WTC11 (cell line): ENCODE measurements at regions not wholly inside any gene's neighbourhood (a gene's known extent, or its start where the extent isn't known, plus 50 kb on each side); places are given as distances from the start of the nearest gene placed in this dataset.

Experiments
- ATAC-seq: fragments of 200-7000 bp; cut with Tn5 transposase; 2 replicates; pipeline ENCODE4 v1.10.0; 2021; ENCODE audit warnings: mild to moderate bottlenecking, moderate library complexity
- CTCF ChIA-PET: fragments of 300-600 bp; sonication (Branson Sonifier 250); formaldehyde crosslinking; loops from one replicate; lab custom pipeline; 2021; ENCODE audit warnings: antibody characterized with exemption; lab: Charles Lee
- POLR2A ChIA-PET: fragments of 350-600 bp; sonication (Branson Sonifier 250); formaldehyde crosslinking; loops from one replicate; lab custom pipeline; 2021; ENCODE audit warnings: antibody characterized with exemption; lab: Charles Lee
- DNase-seq: peaks from one replicate; pipeline ENCODE4 v3.0.0; 2021; ENCODE audit warnings: low spot score
- H3K27ac Mint-ChIP-seq: 2 replicates; pipeline ENCODE4 v1.8.0; 2021; ENCODE audit warnings: mixed read lengths
- H3K27me3 Mint-ChIP-seq: 2 replicates; pipeline ENCODE4 v1.8.0; 2021; ENCODE audit warnings: low read depth, mild to moderate bottlenecking, moderate library complexity, mixed read lengths
- H3K36me3 Mint-ChIP-seq: 2 replicates; pipeline ENCODE4 v1.8.0; 2021; ENCODE audit warnings: mixed read lengths
- H3K4me1 Mint-ChIP-seq: 2 replicates; pipeline ENCODE4 v1.8.0; 2022; ENCODE audit warnings: mixed read lengths
- H3K4me3 Mint-ChIP-seq: 2 replicates; pipeline ENCODE4 v1.8.0; 2021; ENCODE audit warnings: mild to moderate bottlenecking, moderate library complexity, mixed read lengths
- H3K9me3 Mint-ChIP-seq: 2 replicates; pipeline ENCODE4 v1.8.0; 2021; ENCODE audit warnings: mixed read lengths
- ARID4B ChIP-seq: sonication (generic); formaldehyde crosslinking; IDR thresholded peaks from 2 replicates; pipeline ENCODE4 v1.8.0; 2023; ENCODE audit warnings: missing genetic modification reagents, mild to moderate bottlenecking, borderline replicate concordance
- ATF2 ChIP-seq: sonication (generic); formaldehyde crosslinking; IDR thresholded peaks from 2 replicates; pipeline ENCODE4 v1.8.1; 2022; ENCODE audit warnings: low read depth, missing genetic modification reagents, borderline replicate concordance
- CDX4 ChIP-seq: fragments of 250-450 bp; sonication (Bioruptor Pico); IDR thresholded peaks from 2 replicates; pipeline ENCODE4 v1.9.0; 2021; ENCODE audit warnings: moderate library complexity, mild to moderate bottlenecking, inconsistent platforms, borderline replicate concordance
- E2F5 ChIP-seq: sonication (generic); formaldehyde crosslinking; IDR thresholded peaks from 2 replicates; pipeline ENCODE4 v1.8.1; 2022; ENCODE audit warnings: mild to moderate bottlenecking, moderate library complexity, missing genetic modification reagents
- ETV6 ChIP-seq: sonication (generic); formaldehyde crosslinking; IDR thresholded peaks from 2 replicates; pipeline ENCODE4 v1.8.1; 2022; ENCODE audit warnings: mild to moderate bottlenecking, missing genetic modification reagents
- FOXK1 ChIP-seq: sonication (generic); formaldehyde crosslinking; IDR thresholded peaks from 2 replicates; pipeline ENCODE4 v1.8.0; 2022; ENCODE audit warnings: mild to moderate bottlenecking, moderate library complexity, missing genetic modification reagents
- GRHL2 ChIP-seq: fragments of 250-450 bp; sonication (Bioruptor Pico); IDR thresholded peaks from 2 replicates; pipeline ENCODE4 v1.8.0; 2022; ENCODE audit warnings: mild to moderate bottlenecking, moderate library complexity; ENCODE audit not compliant: insufficient replicate concordance, severe bottlenecking
- IRF1 ChIP-seq: sonication (generic); formaldehyde crosslinking; IDR thresholded peaks from 2 replicates; pipeline ENCODE4 v1.8.0; 2023; ENCODE audit warnings: missing genetic modification reagents
- JAZF1 ChIP-seq: fragments of 250-450 bp; sonication (Bioruptor Pico); IDR thresholded peaks from 2 replicates; pipeline ENCODE4 v1.9.0; 2021; ENCODE audit warnings: moderate library complexity, mild to moderate bottlenecking, inconsistent platforms
- MYBL2 ChIP-seq: sonication (generic); formaldehyde crosslinking; IDR thresholded peaks from 2 replicates; pipeline ENCODE4 v1.8.1; 2023; ENCODE audit warnings: mild to moderate bottlenecking, moderate library complexity, missing genetic modification reagents
- NFE2L1 ChIP-seq: sonication (generic); formaldehyde crosslinking; IDR thresholded peaks from 2 replicates; pipeline ENCODE4 v1.8.1; 2023; ENCODE audit warnings: missing genetic modification reagents
- NR1H2 ChIP-seq: sonication (generic); formaldehyde crosslinking; IDR thresholded peaks from 2 replicates; pipeline ENCODE4 v1.9.0; 2021; ENCODE audit warnings: mild to moderate bottlenecking, moderate library complexity, missing genetic modification reagents
- NR3C1 ChIP-seq: sonication (generic); formaldehyde crosslinking; conservative IDR thresholded peaks from 2 replicates; pipeline ENCODE4 v1.8.1; 2023; ENCODE audit warnings: low read depth, mild to moderate bottlenecking, missing genetic modification reagents
- PRRX2 ChIP-seq: fragments of 250-450 bp; sonication (Bioruptor Pico); IDR thresholded peaks from 2 replicates; pipeline ENCODE4 v1.8.0; 2021; ENCODE audit warnings: mild to moderate bottlenecking
- USF1 ChIP-seq: sonication (generic); formaldehyde crosslinking; IDR thresholded peaks from 2 replicates; pipeline ENCODE4 v1.8.0; 2022; ENCODE audit warnings: mild to moderate bottlenecking, missing genetic modification reagents
- USF2 ChIP-seq: sonication (generic); formaldehyde crosslinking; IDR thresholded peaks from 2 replicates; pipeline ENCODE4 v1.8.1; 2023; ENCODE audit warnings: mild to moderate bottlenecking, missing genetic modification reagents, moderate library complexity
- ZNF138 ChIP-seq: sonication (generic); formaldehyde crosslinking; conservative IDR thresholded peaks from 2 replicates; pipeline ENCODE4 v1.8.1; 2022; ENCODE audit warnings: mild to moderate bottlenecking, moderate library complexity, missing genetic modification reagents
- ZNF396 ChIP-seq: fragments of 250-450 bp; sonication (Bioruptor Pico); IDR thresholded peaks from 2 replicates; pipeline ENCODE4 v1.8.0; 2021; ENCODE audit warnings: mild to moderate bottlenecking, moderate library complexity, borderline replicate concordance
- ZNF423 ChIP-seq: fragments of 250-450 bp; sonication (Bioruptor Pico); IDR thresholded peaks from 2 replicates; pipeline ENCODE4 v2.1.2; 2022; ENCODE audit warnings: mild to moderate bottlenecking, moderate library complexity
- ZNF425 ChIP-seq: fragments of 250-450 bp; sonication (Bioruptor Pico); conservative IDR thresholded peaks from 2 replicates; pipeline ENCODE4 v1.9.0; 2021; ENCODE audit warnings: mild to moderate bottlenecking

- Mint-ChIP-seq H3K4me1 (peaks cover 7% of the 10 kb centered on the region), H3K9me3 (peaks cover 13% of the 10 kb centered on the region), H3K36me3 (no peaks in the 10 kb centered on the region; the same call in 1 of the 2 replicates), H3K4me3 (no peak overlapping the region), H3K27me3 (no peaks in the 10 kb centered on the region), H3K27ac (no peak overlapping the region)
- TF ChIP-seq ZNF423 (CRISPR knock-in tag): peak; percentile 59
- TF ChIP-seq IRF1: no peak
- CTCF ChIA-PET: no interaction called here
- ATAC-seq (peak; percentile 75), DNase-seq (no peak)
- POLR2A ChIA-PET: no interaction called here
Observed at GRCh38 chr15:87591582-87591981, 665.0 kb downstream of the NTRK3 start.

- TF ChIP-seq JAZF1: no peak
- no peak for TF ChIP-seq GRHL2 (CRISPR knock-in tag)
- no peak for TF ChIP-seq ZNF138 (CRISPR knock-in tag)
- no peak for TF ChIP-seq MYBL2 (CRISPR knock-in tag)
- TF ChIP-seq ZNF396 (CRISPR knock-in tag): no peak
- no peak for TF ChIP-seq ETV6 (CRISPR knock-in tag)
- TF ChIP-seq NR1H2 (CRISPR knock-in tag): no peak
- TF ChIP-seq ZNF425: no peak
- TF ChIP-seq ATF2 (CRISPR knock-in tag): no peak
- TF ChIP-seq FOXK1 (CRISPR knock-in tag): no peak
- no peak for TF ChIP-seq ARID4B (CRISPR knock-in tag)
- no peak for TF ChIP-seq NFE2L1
- no peak for TF ChIP-seq CDX4 (CRISPR knock-in tag)
- no peak for TF ChIP-seq NR3C1 (CRISPR knock-in tag)
- no peak for TF ChIP-seq PRRX2 (CRISPR knock-in tag)
- no peak for TF ChIP-seq E2F5 (CRISPR knock-in tag)
- TF ChIP-seq USF2: no peak
- no peak for TF ChIP-seq USF1 (CRISPR knock-in tag)
- Mint-ChIP-seq H3K36me3 (no peaks in the 10 kb centered on the region; the same call in 1 of the 2 replicates), H3K4me3 (no peak overlapping the region), H3K27me3 (no peaks in the 10 kb centered on the region), H3K9me3 (peaks cover 13% of the 10 kb centered on the region), H3K4me1 (peaks cover 7% of the 10 kb centered on the region), H3K27ac (no peak overlapping the region)
- ChIA-PET POLR2A (no interaction called here), CTCF (no interaction called here)
- no peak for ATAC-seq
- DNase-seq: no peak
Observed at GRCh38 chr15:87591042-87591441, 665.5 kb downstream of the NTRK3 start.
